ENCODE measurements at regions not wholly inside any gene's neighbourhood (a gene's known extent, or its start where the extent isn't known, plus 50 kb on each side); places are given as distances from the start of the nearest gene placed in this dataset.

DNA sequence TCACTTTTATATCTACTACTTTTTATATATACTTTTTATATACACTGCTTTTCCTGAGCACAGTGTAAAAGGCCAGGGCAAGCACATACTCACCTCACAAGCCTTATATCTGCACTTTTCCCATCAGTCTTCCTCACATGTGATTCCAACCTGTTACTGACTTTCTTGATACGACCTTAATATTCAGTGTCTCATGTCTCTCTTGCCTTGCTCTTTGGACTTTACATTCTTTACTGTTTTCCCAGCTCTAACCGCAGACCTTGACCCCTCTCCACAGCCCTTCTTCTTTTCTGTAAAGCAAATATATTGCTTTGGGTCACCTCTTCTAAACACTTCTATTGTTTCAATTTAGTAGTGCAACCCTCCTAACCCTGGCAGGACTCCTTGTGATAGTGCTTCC lies 353.1 kb upstream of the ANO5 start:
- peaks cover 19% of the 10 kb centered on the region for H3K9me3 Mint-ChIP-seq (ENCODE audit: unreplicated experiment)
- DNase-seq (ENCODE audit: extremely low spot score, unreplicated experiment), result no peak

DNA sequence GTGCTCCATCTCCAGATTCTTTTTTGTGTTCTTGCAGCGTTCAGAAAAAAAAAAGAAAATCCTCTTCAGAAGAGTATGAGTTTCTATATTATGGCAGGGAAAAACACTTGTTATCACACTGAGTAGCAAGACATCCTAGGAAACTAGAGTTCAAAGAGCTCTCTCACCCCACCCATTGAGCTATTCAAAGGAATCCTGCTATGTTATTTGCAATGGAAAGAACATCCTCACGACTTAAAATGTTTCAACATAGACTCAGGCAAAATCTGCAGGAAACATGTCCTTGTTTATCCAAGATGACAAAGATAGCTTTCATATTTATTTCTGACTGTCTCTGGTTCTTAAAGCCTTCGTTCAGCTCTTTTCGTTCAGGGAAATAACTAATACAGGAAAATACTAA lies 331.6 kb upstream of the ANO5 start:
- DNase-seq (ENCODE audit: extremely low spot score, unreplicated experiment), result no peak
- Mint-ChIP-seq H3K9me3 (ENCODE audit: unreplicated experiment) (no peaks in the 10 kb centered on the region), H3K4me1 (ENCODE audit: unreplicated experiment) (no peaks in the 10 kb centered on the region), H3K36me3 (ENCODE audit: unreplicated experiment) (no peaks in the 10 kb centered on the region), H3K27ac (ENCODE audit: unreplicated experiment) (no peak overlapping the region), H3K4me3 (ENCODE audit: unreplicated experiment) (no peak overlapping the region), H3K27me3 (ENCODE audit: unreplicated experiment) (no peaks in the 10 kb centered on the region)
- TF ChIP-seq, protein P1, sequence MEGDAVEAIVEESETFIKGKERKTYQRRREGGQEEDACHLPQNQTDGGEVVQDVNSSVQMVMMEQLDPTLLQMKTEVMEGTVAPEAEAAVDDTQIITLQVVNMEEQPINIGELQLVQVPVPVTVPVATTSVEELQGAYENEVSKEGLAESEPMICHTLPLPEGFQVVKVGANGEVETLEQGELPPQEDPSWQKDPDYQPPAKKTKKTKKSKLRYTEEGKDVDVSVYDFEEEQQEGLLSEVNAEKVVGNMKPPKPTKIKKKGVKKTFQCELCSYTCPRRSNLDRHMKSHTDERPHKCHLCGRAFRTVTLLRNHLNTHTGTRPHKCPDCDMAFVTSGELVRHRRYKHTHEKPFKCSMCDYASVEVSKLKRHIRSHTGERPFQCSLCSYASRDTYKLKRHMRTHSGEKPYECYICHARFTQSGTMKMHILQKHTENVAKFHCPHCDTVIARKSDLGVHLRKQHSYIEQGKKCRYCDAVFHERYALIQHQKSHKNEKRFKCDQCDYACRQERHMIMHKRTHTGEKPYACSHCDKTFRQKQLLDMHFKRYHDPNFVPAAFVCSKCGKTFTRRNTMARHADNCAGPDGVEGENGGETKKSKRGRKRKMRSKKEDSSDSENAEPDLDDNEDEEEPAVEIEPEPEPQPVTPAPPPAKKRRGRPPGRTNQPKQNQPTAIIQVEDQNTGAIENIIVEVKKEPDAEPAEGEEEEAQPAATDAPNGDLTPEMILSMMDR (IDR thresholded peaks at IDR 0.05), result no peak

More for the DNA sequence above, 353.1 kb upstream of the ANO5 start:
- TF ChIP-seq, protein P1 (IDR thresholded peaks at IDR 0.05), result no peak
- H3K27me3 Mint-ChIP-seq (ENCODE audit: unreplicated experiment), result no peaks in the 10 kb centered on the region
- no peak overlapping the region for H3K4me3 Mint-ChIP-seq (ENCODE audit: unreplicated experiment)
- no peaks in the 10 kb centered on the region for H3K36me3 Mint-ChIP-seq (ENCODE audit: unreplicated experiment)
- no peaks in the 10 kb centered on the region for H3K4me1 Mint-ChIP-seq (ENCODE audit: unreplicated experiment)
- no peak overlapping the region for H3K27ac Mint-ChIP-seq (ENCODE audit: unreplicated experiment)

DNA sequence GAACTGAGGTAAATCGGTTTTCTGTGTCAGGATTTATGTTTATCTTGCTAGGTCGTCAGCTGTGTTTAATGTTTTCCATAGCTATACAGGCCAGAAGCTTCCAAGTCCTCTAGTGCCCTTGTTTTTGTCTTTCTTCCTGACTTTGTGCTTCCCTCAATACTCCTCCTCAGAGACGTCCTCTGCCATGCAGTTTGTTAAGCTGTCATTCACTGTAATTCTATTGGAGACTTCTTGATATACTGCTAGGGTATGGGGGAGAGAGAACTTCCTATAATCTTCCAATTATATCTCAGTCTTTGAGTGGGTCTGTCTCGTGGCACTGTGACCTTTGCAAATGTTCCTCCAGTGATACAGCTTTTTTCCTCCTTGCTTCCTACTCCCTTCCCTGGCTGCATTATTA lies 327.3 kb upstream of the ANO5 start:
- no peak for DNase-seq (ENCODE audit: extremely low spot score, unreplicated experiment)
- no peaks in the 10 kb centered on the region for H3K36me3 Mint-ChIP-seq (ENCODE audit: unreplicated experiment)
- H3K4me1 Mint-ChIP-seq (ENCODE audit: unreplicated experiment), result no peaks in the 10 kb centered on the region
- TF ChIP-seq, protein P1 (IDR thresholded peaks at IDR 0.05), result no peak
- H3K27ac Mint-ChIP-seq (ENCODE audit: unreplicated experiment), result no peak overlapping the region
- no peaks in the 10 kb centered on the region for H3K27me3 Mint-ChIP-seq (ENCODE audit: unreplicated experiment)
- H3K4me3 Mint-ChIP-seq (ENCODE audit: unreplicated experiment), result no peak overlapping the region
- no peaks in the 10 kb centered on the region for H3K9me3 Mint-ChIP-seq (ENCODE audit: unreplicated experiment)

DNA sequence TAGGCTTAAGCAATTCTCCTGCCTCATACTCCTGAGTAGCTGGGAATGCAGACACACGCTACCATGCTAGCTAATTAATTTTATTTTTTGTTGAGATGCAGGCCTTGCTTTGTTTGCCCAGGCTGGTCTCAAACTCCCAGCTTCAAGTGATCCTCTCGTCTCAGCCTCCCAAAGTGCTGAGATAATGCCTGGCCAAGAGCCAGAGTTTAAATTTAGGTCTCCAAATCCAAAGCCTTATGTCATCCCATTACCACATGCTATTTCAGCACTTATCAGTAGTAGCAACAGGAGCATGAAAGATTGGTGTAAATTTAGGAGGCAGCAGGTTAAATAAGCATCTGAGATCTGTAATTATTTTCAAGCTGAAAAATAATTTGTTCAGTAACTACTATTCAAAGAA lies 326.1 kb upstream of the ANO5 start:
- DNase-seq (ENCODE audit: extremely low spot score, unreplicated experiment), result no peak
- H3K9me3 Mint-ChIP-seq (ENCODE audit: unreplicated experiment), result no peaks in the 10 kb centered on the region
- no peaks in the 10 kb centered on the region for H3K4me1 Mint-ChIP-seq (ENCODE audit: unreplicated experiment)
- no peaks in the 10 kb centered on the region for H3K27me3 Mint-ChIP-seq (ENCODE audit: unreplicated experiment)
- TF ChIP-seq, protein P1 (IDR thresholded peaks at IDR 0.05), result no peak
- H3K36me3 Mint-ChIP-seq (ENCODE audit: unreplicated experiment), result no peaks in the 10 kb centered on the region
- no peak overlapping the region for H3K27ac Mint-ChIP-seq (ENCODE audit: unreplicated experiment)
- no peak overlapping the region for H3K4me3 Mint-ChIP-seq (ENCODE audit: unreplicated experiment)

DNA sequence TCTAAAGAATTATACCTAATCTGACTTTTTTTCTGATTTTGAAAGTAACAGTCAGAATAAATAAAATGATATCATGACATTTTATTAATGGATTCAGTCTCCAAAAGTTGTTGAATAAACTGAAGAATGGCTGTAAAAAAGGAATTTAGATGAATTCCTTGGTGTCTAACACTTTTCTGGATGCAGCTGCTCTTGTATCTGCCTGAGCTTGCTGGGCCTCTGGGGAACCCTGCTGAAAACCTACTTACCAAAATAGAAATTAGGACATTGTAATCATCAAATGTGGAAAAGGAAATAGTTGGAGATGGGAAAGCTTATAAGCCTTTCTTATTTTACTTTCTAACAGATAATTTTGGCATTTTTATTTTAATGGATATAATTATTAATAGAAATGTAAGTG lies 315.7 kb upstream of the ANO5 start:
- Mint-ChIP-seq H3K4me1 (ENCODE audit: unreplicated experiment) (no peaks in the 10 kb centered on the region), H3K27ac (ENCODE audit: unreplicated experiment) (no peak overlapping the region), H3K4me3 (ENCODE audit: unreplicated experiment) (no peak overlapping the region)

More for the DNA sequence above, 315.7 kb upstream of the ANO5 start:
- Mint-ChIP-seq H3K9me3 (ENCODE audit: unreplicated experiment) (peaks cover 17% of the 10 kb centered on the region), H3K36me3 (ENCODE audit: unreplicated experiment) (no peaks in the 10 kb centered on the region), H3K27me3 (ENCODE audit: unreplicated experiment) (no peaks in the 10 kb centered on the region)
- no peak for DNase-seq (ENCODE audit: extremely low spot score, unreplicated experiment)
- TF ChIP-seq, protein P1 (IDR thresholded peaks at IDR 0.05), result no peak

Data from osteocyte (in vitro differentiated cells).